HFFc6 (cell line): ENCODE measurements at regions not wholly inside any gene's neighbourhood (a gene's known extent, or its start where the extent isn't known, plus 50 kb on each side); places are given as distances from the start of the nearest gene placed in this dataset.

Source experiments
- DNase-seq: peaks from one replicate; pipeline ENCODE4 v3.0.0-alpha.2; 2018
- H3K27ac Mint-ChIP-seq: 2 replicates; pipeline ENCODE4 v1.8.0; 2020; ENCODE audit warnings: mild to moderate bottlenecking, mixed read lengths
- H3K27me3 Mint-ChIP-seq: 2 replicates; pipeline ENCODE4 v1.8.0; 2021; ENCODE audit warnings: mild to moderate bottlenecking, moderate library complexity, mixed read lengths; ENCODE audit not compliant: insufficient read depth
- H3K36me3 Mint-ChIP-seq: 2 replicates; pipeline ENCODE4 v1.8.0; 2021; ENCODE audit warnings: low read depth, mixed read lengths
- H3K4me1 Mint-ChIP-seq: 2 replicates; pipeline ENCODE4 v1.8.0; 2020; ENCODE audit warnings: low read depth, mixed read lengths
- H3K4me3 Mint-ChIP-seq: 2 replicates; pipeline ENCODE4 v1.8.0; 2020; ENCODE audit warnings: mild to moderate bottlenecking, moderate library complexity, mixed read lengths
- H3K9me3 Mint-ChIP-seq: 2 replicates; pipeline ENCODE4 v1.8.0; 2020; ENCODE audit warnings: mild to moderate bottlenecking, mixed read lengths
- TF ChIP-seq, protein P1 (sequence below): fragments of 200-600 bp; sonication (generic); IDR thresholded peaks from 2 replicates; pipeline ENCODE4 v1.5.0; 2021; ENCODE audit warnings: antibody characterized with exemption, mild to moderate bottlenecking

DNA sequence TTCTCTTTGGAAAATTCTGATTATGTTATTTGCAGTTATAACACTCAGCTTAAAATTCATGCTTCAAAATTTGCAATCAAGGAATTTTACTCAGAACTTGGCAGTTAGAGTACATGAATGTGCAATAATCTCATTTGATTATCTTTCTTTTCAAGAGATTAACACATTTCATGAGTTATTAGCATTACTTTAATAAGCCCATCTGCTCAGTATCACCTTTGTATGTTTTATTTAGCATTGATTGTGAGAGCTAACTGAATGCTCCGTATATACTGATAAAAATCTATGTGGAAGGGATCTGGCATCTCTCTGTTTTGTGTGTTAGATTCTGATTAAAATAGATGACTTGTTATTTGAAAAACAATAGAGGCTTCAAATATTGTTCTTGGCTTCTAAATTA lies 55.6 kb upstream of the CPNE8 start:
- H3K36me3 Mint-ChIP-seq: no peaks in the 10 kb centered on the region
- H3K9me3 Mint-ChIP-seq: peaks cover 29% of the 10 kb centered on the region
- H3K4me3 Mint-ChIP-seq: no peak overlapping the region
- no peaks in the 10 kb centered on the region; the same call in 1 of the 2 replicates for H3K27me3 Mint-ChIP-seq
- DNase-seq: no peak
- TF ChIP-seq, protein P1, sequence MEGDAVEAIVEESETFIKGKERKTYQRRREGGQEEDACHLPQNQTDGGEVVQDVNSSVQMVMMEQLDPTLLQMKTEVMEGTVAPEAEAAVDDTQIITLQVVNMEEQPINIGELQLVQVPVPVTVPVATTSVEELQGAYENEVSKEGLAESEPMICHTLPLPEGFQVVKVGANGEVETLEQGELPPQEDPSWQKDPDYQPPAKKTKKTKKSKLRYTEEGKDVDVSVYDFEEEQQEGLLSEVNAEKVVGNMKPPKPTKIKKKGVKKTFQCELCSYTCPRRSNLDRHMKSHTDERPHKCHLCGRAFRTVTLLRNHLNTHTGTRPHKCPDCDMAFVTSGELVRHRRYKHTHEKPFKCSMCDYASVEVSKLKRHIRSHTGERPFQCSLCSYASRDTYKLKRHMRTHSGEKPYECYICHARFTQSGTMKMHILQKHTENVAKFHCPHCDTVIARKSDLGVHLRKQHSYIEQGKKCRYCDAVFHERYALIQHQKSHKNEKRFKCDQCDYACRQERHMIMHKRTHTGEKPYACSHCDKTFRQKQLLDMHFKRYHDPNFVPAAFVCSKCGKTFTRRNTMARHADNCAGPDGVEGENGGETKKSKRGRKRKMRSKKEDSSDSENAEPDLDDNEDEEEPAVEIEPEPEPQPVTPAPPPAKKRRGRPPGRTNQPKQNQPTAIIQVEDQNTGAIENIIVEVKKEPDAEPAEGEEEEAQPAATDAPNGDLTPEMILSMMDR: no peak
- no peaks in the 10 kb centered on the region for H3K4me1 Mint-ChIP-seq
- H3K27ac Mint-ChIP-seq: no peak overlapping the region

DNA sequence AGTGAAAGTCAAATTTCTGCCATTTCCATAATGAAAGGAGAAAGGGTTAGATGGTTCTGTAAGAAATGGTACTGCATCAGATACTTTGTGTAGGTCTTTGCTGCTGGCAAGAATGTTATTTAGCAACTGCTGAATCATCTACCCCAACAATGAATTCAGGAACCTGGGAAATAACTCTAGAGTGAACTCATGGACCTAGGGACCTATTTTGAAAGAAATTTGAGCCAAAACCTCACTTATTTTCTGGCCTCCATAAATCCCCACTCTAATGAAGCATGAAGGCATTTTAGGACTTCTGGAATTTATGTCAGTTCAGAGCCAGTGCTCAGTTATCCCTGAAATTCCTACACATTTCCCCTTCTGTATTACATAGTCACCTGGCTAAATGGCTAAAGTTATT lies 50.9 kb upstream of the CPNE8 start:
- Mint-ChIP-seq H3K36me3 (no peaks in the 10 kb centered on the region), H3K9me3 (peaks cover 25% of the 10 kb centered on the region), H3K27ac (no peak overlapping the region)

More for the DNA sequence above, 50.9 kb upstream of the CPNE8 start:
- H3K4me3 Mint-ChIP-seq: no peak overlapping the region
- no peaks in the 10 kb centered on the region for H3K4me1 Mint-ChIP-seq
- no peak for DNase-seq
- TF ChIP-seq, protein P1: no peak
- H3K27me3 Mint-ChIP-seq: no peaks in the 10 kb centered on the region
